ENCODE measurements at regions not wholly inside any gene's neighbourhood (a gene's known extent, or its start where the extent isn't known, plus 50 kb on each side); places are given as distances from the start of the nearest gene placed in this dataset.

DNA sequence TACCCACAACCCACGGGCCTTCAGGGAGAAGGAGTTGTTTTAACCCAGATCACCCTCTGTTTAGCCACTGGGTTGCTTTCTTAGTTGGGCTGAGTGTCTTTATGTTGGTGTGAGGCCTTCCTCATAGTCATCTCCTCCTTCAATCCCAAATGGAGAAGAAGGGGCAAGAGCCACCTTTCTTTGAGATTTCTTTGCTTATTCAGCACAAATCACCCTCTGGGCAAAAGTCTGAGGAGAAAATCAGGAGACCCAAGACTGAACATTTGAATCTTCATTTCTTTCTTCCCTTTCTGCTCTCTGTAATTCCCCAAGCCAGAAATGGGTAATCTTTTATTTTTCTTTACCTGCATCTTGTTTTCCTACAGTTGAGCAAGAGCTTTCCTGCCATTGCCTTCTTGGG lies 329.0 kb downstream of the TLE4 start:
- TF ChIP-seq, protein P1, sequence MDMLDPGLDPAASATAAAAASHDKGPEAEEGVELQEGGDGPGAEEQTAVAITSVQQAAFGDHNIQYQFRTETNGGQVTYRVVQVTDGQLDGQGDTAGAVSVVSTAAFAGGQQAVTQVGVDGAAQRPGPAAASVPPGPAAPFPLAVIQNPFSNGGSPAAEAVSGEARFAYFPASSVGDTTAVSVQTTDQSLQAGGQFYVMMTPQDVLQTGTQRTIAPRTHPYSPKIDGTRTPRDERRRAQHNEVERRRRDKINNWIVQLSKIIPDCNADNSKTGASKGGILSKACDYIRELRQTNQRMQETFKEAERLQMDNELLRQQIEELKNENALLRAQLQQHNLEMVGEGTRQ (IDR thresholded peaks at IDR 0.05; ENCODE audit: low read length), result no peak
- TF ChIP-seq, protein P2, sequence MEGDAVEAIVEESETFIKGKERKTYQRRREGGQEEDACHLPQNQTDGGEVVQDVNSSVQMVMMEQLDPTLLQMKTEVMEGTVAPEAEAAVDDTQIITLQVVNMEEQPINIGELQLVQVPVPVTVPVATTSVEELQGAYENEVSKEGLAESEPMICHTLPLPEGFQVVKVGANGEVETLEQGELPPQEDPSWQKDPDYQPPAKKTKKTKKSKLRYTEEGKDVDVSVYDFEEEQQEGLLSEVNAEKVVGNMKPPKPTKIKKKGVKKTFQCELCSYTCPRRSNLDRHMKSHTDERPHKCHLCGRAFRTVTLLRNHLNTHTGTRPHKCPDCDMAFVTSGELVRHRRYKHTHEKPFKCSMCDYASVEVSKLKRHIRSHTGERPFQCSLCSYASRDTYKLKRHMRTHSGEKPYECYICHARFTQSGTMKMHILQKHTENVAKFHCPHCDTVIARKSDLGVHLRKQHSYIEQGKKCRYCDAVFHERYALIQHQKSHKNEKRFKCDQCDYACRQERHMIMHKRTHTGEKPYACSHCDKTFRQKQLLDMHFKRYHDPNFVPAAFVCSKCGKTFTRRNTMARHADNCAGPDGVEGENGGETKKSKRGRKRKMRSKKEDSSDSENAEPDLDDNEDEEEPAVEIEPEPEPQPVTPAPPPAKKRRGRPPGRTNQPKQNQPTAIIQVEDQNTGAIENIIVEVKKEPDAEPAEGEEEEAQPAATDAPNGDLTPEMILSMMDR (IDR thresholded peaks at IDR 0.05; ENCODE audit: control extremely low read depth in 1 of 3, insufficient read depth in 1 of 3, low read depth in 1 of 3, low read length in 3 of 3), result no peak
- TF ChIP-seq YY1 (IDR thresholded peaks at IDR 0.05; ENCODE audit: low read depth, low read length) (no peak), EP300 (IDR thresholded peaks at IDR 0.05; ENCODE audit: borderline replicate concordance in 1 of 2, low read depth in 2 of 2, low read length in 2 of 2) (no peak), BRCA1 (IDR thresholded peaks at IDR 0.05; ENCODE audit: low read depth, low read length) (no peak), CHD2 (IDR thresholded peaks at IDR 0.05; ENCODE audit: low read length) (no peak), NRF1 (IDR thresholded peaks at IDR 0.05; ENCODE audit: low read depth, low read length) (no peak), SP1 (IDR thresholded peaks at IDR 0.05; ENCODE audit: low read depth, low read length) (no peak), EZH2 (IDR thresholded peaks at IDR 0.05; ENCODE audit: low read depth, low read length, severe bottlenecking) (no peak), POLR2AphosphoS5 (IDR thresholded peaks at IDR 0.05; ENCODE audit: low read depth, low read length) (no peak), CREB1 (IDR thresholded peaks at IDR 0.05) (no peak), RFX5 (IDR thresholded peaks at IDR 0.05; ENCODE audit: borderline replicate concordance, low read depth, low read length) (no peak), TEAD4 (IDR thresholded peaks at IDR 0.05; ENCODE audit: low read depth, low read length) (no peak), POLR2A (IDR thresholded peaks at IDR 0.05; ENCODE audit: control extremely low read depth in 1 of 2, low read depth in 2 of 2, low read length in 2 of 2) (no peak)
